ENCODE measurements at regions not wholly inside any gene's neighbourhood (a gene's known extent, or its start where the extent isn't known, plus 50 kb on each side); places are given as distances from the start of the nearest gene placed in this dataset.

DNA sequence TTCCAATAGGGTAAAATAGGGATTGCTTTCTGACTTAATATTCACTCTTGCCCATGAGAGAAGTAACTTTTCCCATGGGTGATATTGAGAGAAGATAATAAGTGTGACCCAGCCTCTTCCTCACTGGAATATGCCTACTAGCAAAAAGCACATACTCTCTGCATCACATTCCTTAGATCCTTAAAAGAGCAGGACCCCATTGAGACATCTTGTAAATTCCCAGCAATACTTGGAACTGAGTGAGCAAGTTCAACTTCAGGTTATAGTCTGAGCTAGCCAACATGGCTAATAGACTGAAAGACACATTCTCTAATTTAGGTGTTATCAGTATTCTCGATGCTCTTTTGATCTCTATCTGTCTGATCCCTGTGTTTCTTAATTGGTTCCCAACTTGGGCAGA lies 1372.3 kb downstream of the STIM2 start:
- no peak for FAIRE-seq
- H3K9me3 ChIP-seq (ENCODE audit: insufficient read depth, low read depth, low read length): no peaks in the 10 kb centered on the region
- Mint-ChIP-seq H3K9me3 (ENCODE audit: unreplicated experiment) (no peaks in the 10 kb centered on the region), H3K27me3 (ENCODE audit: low read depth, unreplicated experiment) (no peaks in the 10 kb centered on the region), H3K36me3 (ENCODE audit: low read depth, unreplicated experiment) (no peaks in the 10 kb centered on the region), H3K4me1 (ENCODE audit: low read depth, unreplicated experiment) (peaks cover 21% of the 10 kb centered on the region), H3K27ac (ENCODE audit: unreplicated experiment) (no peak overlapping the region), H3K4me3 (ENCODE audit: unreplicated experiment) (no peak overlapping the region)
- TF ChIP-seq, protein P1, sequence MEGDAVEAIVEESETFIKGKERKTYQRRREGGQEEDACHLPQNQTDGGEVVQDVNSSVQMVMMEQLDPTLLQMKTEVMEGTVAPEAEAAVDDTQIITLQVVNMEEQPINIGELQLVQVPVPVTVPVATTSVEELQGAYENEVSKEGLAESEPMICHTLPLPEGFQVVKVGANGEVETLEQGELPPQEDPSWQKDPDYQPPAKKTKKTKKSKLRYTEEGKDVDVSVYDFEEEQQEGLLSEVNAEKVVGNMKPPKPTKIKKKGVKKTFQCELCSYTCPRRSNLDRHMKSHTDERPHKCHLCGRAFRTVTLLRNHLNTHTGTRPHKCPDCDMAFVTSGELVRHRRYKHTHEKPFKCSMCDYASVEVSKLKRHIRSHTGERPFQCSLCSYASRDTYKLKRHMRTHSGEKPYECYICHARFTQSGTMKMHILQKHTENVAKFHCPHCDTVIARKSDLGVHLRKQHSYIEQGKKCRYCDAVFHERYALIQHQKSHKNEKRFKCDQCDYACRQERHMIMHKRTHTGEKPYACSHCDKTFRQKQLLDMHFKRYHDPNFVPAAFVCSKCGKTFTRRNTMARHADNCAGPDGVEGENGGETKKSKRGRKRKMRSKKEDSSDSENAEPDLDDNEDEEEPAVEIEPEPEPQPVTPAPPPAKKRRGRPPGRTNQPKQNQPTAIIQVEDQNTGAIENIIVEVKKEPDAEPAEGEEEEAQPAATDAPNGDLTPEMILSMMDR (IDR thresholded peaks at IDR 0.05; ENCODE audit: insufficient read depth, low read depth, low read length): no peak
- no peak for TF ChIP-seq EZH2 (IDR thresholded peaks at IDR 0.05; ENCODE audit: insufficient read depth, low read length)
- no peak overlapping the region for H3K27ac ChIP-seq (ENCODE audit: low read depth, low read length)
- DNase-seq (ENCODE audit: low read depth): no peak
- no peaks in the 10 kb centered on the region for H3K27me3 ChIP-seq (ENCODE audit: insufficient read depth, low read length)
- H2AFZ ChIP-seq (ENCODE audit: low read depth, low read length): no peak overlapping the region
- no peak overlapping the region for H3K4me2 ChIP-seq (ENCODE audit: low read length)
- H3K4me1 ChIP-seq (ENCODE audit: insufficient read depth, low read length): no peaks in the 10 kb centered on the region
- no peaks in the 10 kb centered on the region for H3K36me3 ChIP-seq (ENCODE audit: insufficient read depth, low read length)
- no peaks in the 10 kb centered on the region for H4K20me1 ChIP-seq (ENCODE audit: insufficient read depth, low read length)
- no peak overlapping the region for H3K9ac ChIP-seq (ENCODE audit: low read length)
- no peaks in the 10 kb centered on the region for H3K79me2 ChIP-seq (ENCODE audit: insufficient read depth, low read length)
- no peak overlapping the region for H3K4me3 ChIP-seq (ENCODE audit: insufficient read depth, low read depth, low read length)

- no peaks in the 10 kb centered on the region for H3K36me3 Mint-ChIP-seq (ENCODE audit: low read depth, unreplicated experiment)
- FAIRE-seq: no peak
- Histone ChIP-seq H3K27ac (ENCODE audit: low read depth, low read length) (no peak overlapping the region), H3K9ac (ENCODE audit: low read length) (no peak overlapping the region), H3K79me2 (ENCODE audit: insufficient read depth, low read length) (no peaks in the 10 kb centered on the region), H4K20me1 (ENCODE audit: insufficient read depth, low read length) (no peaks in the 10 kb centered on the region), H3K4me1 (ENCODE audit: insufficient read depth, low read length) (no peaks in the 10 kb centered on the region), H3K9me3 (ENCODE audit: insufficient read depth, low read depth, low read length) (no peaks in the 10 kb centered on the region), H3K4me3 (ENCODE audit: insufficient read depth, low read depth, low read length) (no peak overlapping the region), H2AFZ (ENCODE audit: low read depth, low read length) (no peak overlapping the region), H3K27me3 (ENCODE audit: insufficient read depth, low read length) (no peaks in the 10 kb centered on the region), H3K4me2 (ENCODE audit: low read length) (no peak overlapping the region), H3K36me3 (ENCODE audit: insufficient read depth, low read length) (no peaks in the 10 kb centered on the region)
- H3K27ac Mint-ChIP-seq (ENCODE audit: unreplicated experiment): no peak overlapping the region
- no peak for TF ChIP-seq EZH2 (IDR thresholded peaks at IDR 0.05; ENCODE audit: insufficient read depth, low read length)
- TF ChIP-seq, protein P1 (IDR thresholded peaks at IDR 0.05; ENCODE audit: insufficient read depth, low read depth, low read length): no peak
- H3K27me3 Mint-ChIP-seq (ENCODE audit: low read depth, unreplicated experiment): no peaks in the 10 kb centered on the region
- DNase-seq (ENCODE audit: low read depth): no peak
- no peak overlapping the region for H3K4me3 Mint-ChIP-seq (ENCODE audit: unreplicated experiment)
- H3K4me1 Mint-ChIP-seq (ENCODE audit: low read depth, unreplicated experiment): peaks cover 15% of the 10 kb centered on the region
- H3K9me3 Mint-ChIP-seq (ENCODE audit: unreplicated experiment): no peaks in the 10 kb centered on the region
Measured at GRCh38 chr4:28233724-28234123, 1373.1 kb downstream of the STIM2 start.

DNA sequence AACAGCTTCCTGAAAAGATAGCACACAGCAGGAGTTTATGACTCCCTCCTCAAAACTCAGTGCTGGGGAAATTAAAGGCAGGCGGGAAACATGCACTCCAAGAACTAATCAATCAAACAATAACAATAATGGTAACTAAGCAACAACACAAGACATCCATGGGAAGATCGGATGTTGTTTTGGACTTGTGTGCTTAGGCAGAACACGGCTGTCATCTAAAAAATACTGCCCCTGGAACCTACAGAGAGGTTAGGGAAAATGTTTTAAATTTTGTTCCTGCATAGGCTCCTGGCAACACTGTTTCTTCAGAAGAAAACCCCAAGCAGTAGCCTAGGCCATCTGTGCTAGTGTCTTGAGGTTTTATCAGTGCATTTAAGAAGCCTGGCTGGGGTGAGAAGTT lies 1378.2 kb downstream of the STIM2 start:
- Histone ChIP-seq H3K4me2 (ENCODE audit: low read length) (no peak overlapping the region), H3K27ac (ENCODE audit: low read depth, low read length) (no peak overlapping the region), H3K27me3 (ENCODE audit: insufficient read depth, low read length) (no peaks in the 10 kb centered on the region), H3K79me2 (ENCODE audit: insufficient read depth, low read length) (no peaks in the 10 kb centered on the region), H3K4me3 (ENCODE audit: insufficient read depth, low read depth, low read length) (no peak overlapping the region), H3K36me3 (ENCODE audit: insufficient read depth, low read length) (no peaks in the 10 kb centered on the region), H3K4me1 (ENCODE audit: insufficient read depth, low read length) (no peaks in the 10 kb centered on the region), H2AFZ (ENCODE audit: low read depth, low read length) (no peak overlapping the region), H3K9me3 (ENCODE audit: insufficient read depth, low read depth, low read length) (no peaks in the 10 kb centered on the region), H4K20me1 (ENCODE audit: insufficient read depth, low read length) (no peaks in the 10 kb centered on the region), H3K9ac (ENCODE audit: low read length) (no peak overlapping the region)
- no peak for TF ChIP-seq EZH2 (IDR thresholded peaks at IDR 0.05; ENCODE audit: insufficient read depth, low read length)
- TF ChIP-seq, protein P1 (IDR thresholded peaks at IDR 0.05; ENCODE audit: insufficient read depth, low read depth, low read length): no peak
- Mint-ChIP-seq H3K36me3 (ENCODE audit: low read depth, unreplicated experiment) (no peaks in the 10 kb centered on the region), H3K27ac (ENCODE audit: unreplicated experiment) (no peak overlapping the region), H3K9me3 (ENCODE audit: unreplicated experiment) (no peaks in the 10 kb centered on the region), H3K4me3 (ENCODE audit: unreplicated experiment) (no peak overlapping the region), H3K4me1 (ENCODE audit: low read depth, unreplicated experiment) (no peaks in the 10 kb centered on the region), H3K27me3 (ENCODE audit: low read depth, unreplicated experiment) (no peaks in the 10 kb centered on the region)
- FAIRE-seq (peak; percentile 64), DNase-seq (ENCODE audit: low read depth) (no peak)

Data from astrocyte (in vitro differentiated cells and primary cell).